Heart left ventricle (tissue), 16 donors: ENCODE measurements at regions not wholly inside any gene's neighbourhood (a gene's known extent, or its start where the extent isn't known, plus 50 kb on each side); places are given as distances from the start of the nearest gene placed in this dataset.

ENCODE experiments used
- ATAC-seq, 4 donors: fragments of 200-7000 bp; cut with Tn5 transposase; one replicate each; pipeline ENCODE4 v1.9.1; 2020 to 2022; ENCODE audit warnings: moderate library complexity in 4 of 4, mild to moderate bottlenecking in 3 of 4, moderate number of reproducible peaks in 1 of 4
- DNase-seq, 5 donors: peaks; one replicate each; pipeline ENCODE4 v3.0.0-alpha.2; 2020
- H3K27ac ChIP-seq, 12 donors: fragments of 200-600 bp; sonication (generic) in 4 of 12; one replicate each; pipeline versions ENCODE4 v1.5.0 to v1.8.0; 2016 to 2022; ENCODE audit warnings: mild to moderate bottlenecking in 2 of 12
- H3K27me3 ChIP-seq, 9 donors: fragments of 200-600 bp; sonication (generic) in 2 of 9; one replicate each; pipeline versions ENCODE4 v1.5.1 to v1.8.0; 2016 to 2022; ENCODE audit warnings: mild to moderate bottlenecking in 3 of 9
- H3K36me3 ChIP-seq, 9 donors: fragments of 200-600 bp; sonication (generic) in 2 of 9; one replicate each; pipeline versions ENCODE4 v1.5.0 to v1.8.0; 2018 to 2022; ENCODE audit warnings: mild to moderate bottlenecking in 2 of 9
- H3K4me1 ChIP-seq, 12 donors: fragments of 200-600 bp; sonication (generic) in 4 of 12; one replicate each; pipeline versions ENCODE4 v1.5.0 to v1.8.0; 2016 to 2022; ENCODE audit warnings: mild to moderate bottlenecking in 3 of 12
- H3K4me3 ChIP-seq, 12 donors: fragments of 200-600 bp; sonication (generic) in 4 of 12; one replicate each; pipeline versions ENCODE4 v1.5.0 to v1.8.0; 2017 to 2022; ENCODE audit warnings: mild to moderate bottlenecking in 9 of 12, moderate library complexity in 4 of 12
- H3K9me3 ChIP-seq, 12 donors: fragments of 200-600 bp; sonication (generic) in 4 of 12; one replicate each; pipeline versions ENCODE4 v1.5.0 to v1.8.0; 2016 to 2022; ENCODE audit warnings: mild to moderate bottlenecking in 1 of 12
- CTCF ChIP-seq, 12 donors: fragments of 200-600 bp; sonication (generic) in 4 of 12; IDR thresholded peaks; one replicate each; pipeline versions ENCODE4 v1.5.0 to v1.8.0; 2018 to 2022; ENCODE audit warnings: antibody characterized with exemption in 12 of 12, mild to moderate bottlenecking in 5 of 12
- POLR2A ChIP-seq, 2 donors: fragments of 450-650 bp; IDR thresholded peaks; one replicate each; pipeline ENCODE4 v1.6.1; 2017; ENCODE audit warnings: antibody characterized with exemption in 2 of 2, mild to moderate bottlenecking in 2 of 2, moderate library complexity in 2 of 2
- WGBS, 4 donors: extraction: QIAGEN DNeasy Blood & Tissue Kit in 2 of 4; methylation state at CpG; one replicate each; pipeline versions ENCODE4 v1.1.5 to v1.1.7; 2013 to 2018; 5-methylcytosine and 5-hydroxymethylcytosine counted together
- intact Hi-C, 10 donors: fragments of 100-400 bp; cut with DNase I; formaldehyde crosslinking; loops; one replicate each; pipeline versions ENCODE4 v1.11.1 to v1.14.2; 2022
- donor health status: ischemic (EF 13 %, LVEDD 7.1; RV severe dilation, severe dysfunction).
- donor health status: healthy with polysubstance abuse.
- donor health status: DM: no; HTN: yes; CAD: no.
- donor health status: DM: no; HTN: no; CAD: no.
- donor health status: ischemic (EF 25% LVEDD 6.9; RV normal size, moderate dysfunction).
- donor health status: ischemic (EF 25% LVEDD 5.7; RV mildly dilated, moderate dysfunction).
- donor health status: healthy.
- donor health status: DM: yes; HTN: yes; CAD: no.
- donor health status: ischemic (EF 35%, LVEDD 5.7; RV mildly dilated, moderate dysfunction).
- donor health status: nonischemic (EF 11% LVEDD 7.7; RV severe dilation, severe dysfunction).
- donor health status: DM: yes; HTN: yes; CAD: no.
- donor health status: PGD.
- donor health status: ischemic (EF 29% LVEDD 5.4; RV normal size, mild dysfunction).
- donor health status: nonischemic (EF 23%, LVEDD 6.1; RV moderate dilation, normal function).

GRCh38 chrX:39835776-39836175, 262.0 kb downstream of the BCOR start:
- Histone ChIP-seq H3K4me3 (no peak overlapping the region), H3K9me3 (no peaks in the 10 kb centered on the region), H3K27me3 (peaks cover 0 to 14% (median 0%) of the 10 kb centered on the region in 9 donors), H3K27ac (no peak overlapping the region), H3K36me3 (no peaks in the 10 kb centered on the region), H3K4me1 (peaks cover 0 to 4% (median 0%) of the 10 kb centered on the region in 12 donors)
- WGBS, 4 donors = 69 to 100% (median 94%) methylated on average over 1 of the region's 1 CpG
- intact Hi-C loops = loop anchor here in 1 of 10 donors (10.0 kb wide), 1 partner anchor 59 kb away; no protein-coding TSS in a partner anchor
- ATAC-seq (no peak), DNase-seq (no peak)
- TF ChIP-seq POLR2A (IDR thresholded peaks at IDR 0.05) (no peak), CTCF (IDR thresholded peaks at IDR 0.05) (no peak)

- intact Hi-C loops = loop anchor here in 1 of 10 donors (10.0 kb wide), 1 partner anchor 58 kb away; no protein-coding TSS in a partner anchor
- WGBS, 4 donors = 57 to 68% (median 64%) methylated on average over 6 to 8 of the region's 8 CpGs
- Histone ChIP-seq H3K36me3 (no peaks in the 10 kb centered on the region), H3K4me3 (no peak overlapping the region), H3K9me3 (no peaks in the 10 kb centered on the region), H3K27me3 (peaks cover 0 to 14% (median 0%) of the 10 kb centered on the region in 9 donors), H3K4me1 (peaks cover 0 to 4% (median 0%) of the 10 kb centered on the region in 12 donors), H3K27ac (no peak overlapping the region)
- ATAC-seq (peak in 3 of 4 donors; percentile 23 to 60 (median 54)), DNase-seq (no peak)
- TF ChIP-seq CTCF (IDR thresholded peaks at IDR 0.05) = no peak
- TF ChIP-seq POLR2A (IDR thresholded peaks at IDR 0.05) = no peak
Observed at GRCh38 chrX:39836802-39837420, 260.8 kb downstream of the BCOR start.

- intact Hi-C loops = loop anchor here in 1 of 10 donors (10.0 kb wide), 1 partner anchor 57 kb away; no protein-coding TSS in a partner anchor
- no peak overlapping the region for H3K4me3 ChIP-seq
- no peak for DNase-seq
- no peak overlapping the region for H3K27ac ChIP-seq
- peaks cover 0 to 4% (median 0%) of the 10 kb centered on the region in 12 donors for H3K4me1 ChIP-seq
- 69 to 100% (median 89%) methylated on average over 2 of the region's 2 CpGs for WGBS, 4 donors
- H3K36me3 ChIP-seq = no peaks in the 10 kb centered on the region
- no peak for TF ChIP-seq CTCF (IDR thresholded peaks at IDR 0.05)
- no peak for TF ChIP-seq POLR2A (IDR thresholded peaks at IDR 0.05)
- H3K9me3 ChIP-seq = no peaks in the 10 kb centered on the region
- peaks cover 0 to 17% (median 0%) of the 10 kb centered on the region in 9 donors for H3K27me3 ChIP-seq
- ATAC-seq = no peak
Observed at GRCh38 chrX:39837688-39838087, 260.1 kb downstream of the BCOR start.

DNA sequence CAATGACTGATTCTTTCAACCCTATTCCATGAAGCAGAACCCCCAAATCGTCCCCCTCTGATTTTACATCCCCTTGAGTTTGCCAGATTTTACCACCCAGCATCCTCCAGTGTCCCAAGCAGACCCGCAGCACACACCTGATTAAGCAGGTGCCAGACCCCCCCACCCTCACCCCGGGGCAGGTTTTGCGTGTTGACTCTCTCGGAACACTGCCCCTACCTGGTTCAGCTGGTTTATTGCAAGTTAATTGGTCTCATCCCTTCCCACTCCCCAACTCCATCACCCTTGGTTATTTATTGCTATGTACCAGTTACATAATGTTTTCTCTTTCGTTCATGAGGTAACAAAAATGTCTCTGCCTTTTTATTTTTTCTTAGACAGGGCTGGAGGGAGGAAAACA, 258.4 kb downstream of the BCOR start:
- DNase-seq (no peak), ATAC-seq (no peak)
- WGBS, 4 donors = 49 to 86% (median 70%) methylated on average over 6 of the region's 6 CpGs
- intact Hi-C loops = loop anchor here in 1 of 10 donors (10.0 kb wide), 1 partner anchor 55 kb away; no protein-coding TSS in a partner anchor
- Histone ChIP-seq H3K36me3 (no peaks in the 10 kb centered on the region), H3K27ac (no peak overlapping the region), H3K27me3 (peaks cover 0 to 10% (median 0%) of the 10 kb centered on the region in 9 donors), H3K4me1 (peaks cover 0 to 4% (median 0%) of the 10 kb centered on the region in 12 donors), H3K9me3 (no peaks in the 10 kb centered on the region), H3K4me3 (no peak overlapping the region)
- TF ChIP-seq POLR2A (IDR thresholded peaks at IDR 0.05) = no peak
- no peak for TF ChIP-seq CTCF (IDR thresholded peaks at IDR 0.05)
